NCI-H187 treated with DMSO at 0.1 percent for 48 hours (cell line): ENCODE measurements at regions not wholly inside any gene's neighbourhood (a gene's known extent, or its start where the extent isn't known, plus 50 kb on each side); places are given as distances from the start of the nearest gene placed in this dataset.
A peak's percentile ranks its signal among the peaks of the same experiment; 100 is the strongest.

Source experiments
- DNase-seq: peaks from one replicate; lab custom pipeline; 2025; lab: John Stamatoyannopoulos, UW

GRCh38 chr2:236799391-236800026 is 229.9 kb downstream of the ACKR3 start:
- DNase-seq = no peak

GRCh38 chr2:236802862-236803261 is 233.2 kb downstream of the ACKR3 start:
- no peak for DNase-seq

GRCh38 chr2:236803621-236804020 is 234.0 kb downstream of the ACKR3 start:
- no peak for DNase-seq

GRCh38 chr2:236805800-236806531 is 236.3 kb downstream of the ACKR3 start:
- no peak for DNase-seq

- no peak for DNase-seq
These were observed 240.1 kb downstream of the ACKR3 start for GRCh38 chr2:236809716-236810115.

GRCh38 chr2:236811062-236811656 is 241.5 kb downstream of the ACKR3 start:
- DNase-seq = no peak

- no peak for DNase-seq
These were observed 244.1 kb downstream of the ACKR3 start for GRCh38 chr2:236813766-236814165.

GRCh38 chr2:236814593-236814992 is 245.0 kb downstream of the ACKR3 start:
- no peak for DNase-seq

- no peak for DNase-seq
These were observed 246.1 kb downstream of the ACKR3 start for GRCh38 chr2:236815746-236816145.

- DNase-seq = no peak
These were observed 246.9 kb downstream of the ACKR3 start for GRCh38 chr2:236816197-236817170.

GRCh38 chr2:236818281-236819045 is 248.8 kb downstream of the ACKR3 start:
- DNase-seq = no peak

- DNase-seq = peak; percentile 11
These were observed 249.8 kb downstream of the ACKR3 start for GRCh38 chr2:236819275-236820002.

GRCh38 chr2:236820763-236821344 is 251.2 kb downstream of the ACKR3 start:
- DNase-seq = no peak

GRCh38 chr2:236823041-236823629 is 253.5 kb downstream of the ACKR3 start:
- no peak for DNase-seq

GRCh38 chr2:236823963-236824362 is 254.3 kb downstream of the ACKR3 start:
- no peak for DNase-seq

GRCh38 chr2:236824836-236825235 is 255.2 kb downstream of the ACKR3 start:
- peak; percentile 27 for DNase-seq

GRCh38 chr2:236825989-236826510 is 256.4 kb downstream of the ACKR3 start:
- DNase-seq = no peak

GRCh38 chr2:236826606-236827156 is 257.1 kb downstream of the ACKR3 start:
- DNase-seq = no peak

- no peak for DNase-seq
These were observed 257.7 kb upstream of the COPS8 start for GRCh38 chr2:236827997-236828396.
